ENCODE measurements at regions not wholly inside any gene's neighbourhood (a gene's known extent, or its start where the extent isn't known, plus 50 kb on each side); places are given as distances from the start of the nearest gene placed in this dataset.

- H3K4me3 ChIP-seq (ENCODE audit: low read length), result no peak overlapping the region
- no peak for DNase-seq (ENCODE audit: low read depth)
- no peak for TF ChIP-seq CTCF (conservative IDR thresholded peaks at IDR 0.05; ENCODE audit: low read length)
These were observed 334.5 kb upstream of the IRX4 start for GRCh38 chr5:2217219-2217618.

GRCh38 chr5:2214910-2215590 lies 332.3 kb upstream of the IRX4 start:
- no peak for TF ChIP-seq CTCF (conservative IDR thresholded peaks at IDR 0.05; ENCODE audit: low read length)
- no peak for DNase-seq (ENCODE audit: low read depth)

GRCh38 chr5:2213121-2213730 lies 330.5 kb upstream of the IRX4 start:
- no peak for TF ChIP-seq CTCF (conservative IDR thresholded peaks at IDR 0.05; ENCODE audit: low read length)

More at GRCh38 chr5:2214910-2215590, 332.3 kb upstream of the IRX4 start:
- no peak overlapping the region for H3K4me3 ChIP-seq (ENCODE audit: low read length)

GRCh38 chr5:2212481-2212880 lies 329.8 kb upstream of the IRX4 start:
- no peak for TF ChIP-seq CTCF (conservative IDR thresholded peaks at IDR 0.05; ENCODE audit: low read length)

More at GRCh38 chr5:2213121-2213730, 330.5 kb upstream of the IRX4 start:
- H3K4me3 ChIP-seq (ENCODE audit: low read length), result no peak overlapping the region
- DNase-seq (ENCODE audit: low read depth), result no peak

GRCh38 chr5:2208239-2208544 lies 325.5 kb upstream of the IRX4 start:
- DNase-seq (ENCODE audit: low read depth), result no peak
- no peak overlapping the region for H3K4me3 ChIP-seq (ENCODE audit: low read length)
- no peak for TF ChIP-seq CTCF (conservative IDR thresholded peaks at IDR 0.05; ENCODE audit: low read length)

More at GRCh38 chr5:2212481-2212880, 329.8 kb upstream of the IRX4 start:
- no peak overlapping the region for H3K4me3 ChIP-seq (ENCODE audit: low read length)
- no peak for DNase-seq (ENCODE audit: low read depth)

GRCh38 chr5:2207416-2208238 lies 324.9 kb upstream of the IRX4 start:
- DNase-seq (ENCODE audit: low read depth), result peak; percentile 4
- no peak overlapping the region for H3K4me3 ChIP-seq (ENCODE audit: low read length)
- TF ChIP-seq CTCF (conservative IDR thresholded peaks at IDR 0.05; ENCODE audit: low read length), result peak; percentile 28

- no peak for TF ChIP-seq CTCF (conservative IDR thresholded peaks at IDR 0.05; ENCODE audit: low read length)
- H3K4me3 ChIP-seq (ENCODE audit: low read length), result no peak overlapping the region
- DNase-seq (ENCODE audit: low read depth), result no peak
These were observed 324.3 kb upstream of the IRX4 start for GRCh38 chr5:2207109-2207399.

Measured in AG10803 (cell line).